Caco-2 (cell line): ENCODE measurements at regions not wholly inside any gene's neighbourhood (a gene's known extent, or its start where the extent isn't known, plus 50 kb on each side); places are given as distances from the start of the nearest gene placed in this dataset.
A peak's percentile ranks its signal among the peaks of the same experiment; 100 is the strongest.
"Not testable (repeated sequence)": the region's sequence is repeated elsewhere in the genome, so short reads cannot be mapped to it uniquely, and the experiment has no call there.

Experiments used
- BruUV-seq: library from RNA; stranded (reverse); fragments of 400-500 nt; replicated peaks from 2 replicates; lab custom pipeline; 2021; lab: Mats Ljungman, UMichigan
- CTCF ChIA-PET: fragments of 300-600 bp; sonication (Branson Sonifier 250); formaldehyde crosslinking; loops from one replicate; lab custom pipeline; 2022; ENCODE audit warnings: antibody characterized with exemption; lab: Charles Lee
- POLR2A ChIA-PET: fragments of 300-600 bp; sonication (Branson Sonifier 250); formaldehyde crosslinking; loops from one replicate; lab custom pipeline; 2022; ENCODE audit warnings: antibody characterized with exemption; lab: Charles Lee
- DNase-seq, 2 experiments: peaks; one replicate each; pipeline versions ENCODE4 v3.0.0 to v3.0.0-alpha.2; 2020 to 2022
- H3K27me3 ChIP-seq: replicated peaks from 2 replicates; pipeline ENCODE4 v1.6.0; 2011; ENCODE audit warnings: low read length; ENCODE audit not compliant: control insufficient read depth, insufficient read depth
- H3K36me3 ChIP-seq: 2 replicates; pipeline ENCODE4 v1.5.1; 2011; ENCODE audit warnings: low read length; ENCODE audit not compliant: control insufficient read depth, insufficient read depth
- H3K4me1 ChIP-seq: fragments of 250-450 bp; sonication (Bioruptor Pico); 2 replicates; pipeline ENCODE4 v1.5.1; 2020; ENCODE audit warnings: mild to moderate bottlenecking
- H3K4me3 ChIP-seq: 2 replicates; pipeline ENCODE4 v1.5.1; 2011; ENCODE audit warnings: low read depth, mild to moderate bottlenecking, control low read depth, low read length
- H3K9me3 ChIP-seq: fragments of 250-450 bp; sonication (Bioruptor Pico); 2 replicates; pipeline ENCODE4 v1.5.1; 2020; ENCODE audit warnings: mild to moderate bottlenecking, moderate library complexity
- H3K27ac Mint-ChIP-seq: one replicate; pipeline ENCODE4 v1.8.0; 2022; ENCODE audit warnings: mixed read lengths; ENCODE audit not compliant: unreplicated experiment
- H3K27me3 Mint-ChIP-seq: one replicate; pipeline ENCODE4 v1.8.0; 2022; ENCODE audit warnings: mixed read lengths; ENCODE audit not compliant: insufficient read depth, unreplicated experiment
- H3K36me3 Mint-ChIP-seq: one replicate; pipeline ENCODE4 v1.8.0; 2022; ENCODE audit warnings: mild to moderate bottlenecking, mixed read lengths; ENCODE audit not compliant: insufficient read depth, unreplicated experiment
- H3K4me1 Mint-ChIP-seq: one replicate; pipeline ENCODE4 v1.8.0; 2022; ENCODE audit warnings: low read depth, mixed read lengths; ENCODE audit not compliant: unreplicated experiment
- H3K4me3 Mint-ChIP-seq: one replicate; pipeline ENCODE4 v1.8.0; 2022; ENCODE audit warnings: mild to moderate bottlenecking, moderate library complexity, mixed read lengths; ENCODE audit not compliant: unreplicated experiment
- H3K9me3 Mint-ChIP-seq: one replicate; pipeline ENCODE4 v1.8.0; 2022; ENCODE audit warnings: mixed read lengths; ENCODE audit not compliant: unreplicated experiment
- CTCF ChIP-seq, 2 experiments: fragments of 200-600 bp in 1 of 2; IDR thresholded peaks; 1 replicate in 1 of 2; 2 replicates in 1 of 2; pipeline versions ENCODE4 v1.5.1 to v1.8.0; 2011 to 2022; ENCODE audit warnings: antibody characterized with exemption in 1 of 2, control low read depth in 1 of 2, inconsistent platforms in 1 of 2, low read depth in 1 of 2, low read length in 1 of 2, mild to moderate bottlenecking in 1 of 2, moderate library complexity in 1 of 2; ENCODE audit not compliant: insufficient read depth in 1 of 2, severe bottlenecking in 1 of 2, unreplicated experiment in 1 of 2
- intact Hi-C: fragments of 100-400 bp; cut with micrococcal nuclease; formaldehyde crosslinking; loops from one replicate; pipeline ENCODE4 v1.10.0; 2022; ENCODE audit not compliant: unreplicated experiment

GRCh38 chr1:57576756-57577155 is 152.9 kb upstream of the DAB1 start:
- H3K4me3 ChIP-seq, result no peak overlapping the region
- Mint-ChIP-seq H3K9me3 (no peaks in the 10 kb centered on the region), H3K27ac (no peak overlapping the region), H3K27me3 (no peaks in the 10 kb centered on the region), H3K4me1 (no peaks in the 10 kb centered on the region), H3K4me3 (no peak overlapping the region), H3K36me3 (no peaks in the 10 kb centered on the region)
- H3K36me3 ChIP-seq, result no peaks in the 10 kb centered on the region
- intact Hi-C loops, result no loop called here
- CTCF ChIA-PET, result no interaction called here
- TF ChIP-seq CTCF (IDR thresholded peaks at IDR 0.05; ENCODE audit: insufficient read depth in 1 of 2, low read depth in 1 of 2, low read length in 1 of 2, severe bottlenecking in 1 of 2, unreplicated experiment in 1 of 2), result no peak
- no peaks in the 10 kb centered on the region for H3K9me3 ChIP-seq
- DNase-seq, result peak; percentile 23 to 44
- POLR2A ChIA-PET, result no interaction called here
- no TSS peak for BruUV-seq
- no peaks in the 10 kb centered on the region for H3K4me1 ChIP-seq
- no peaks in the 10 kb centered on the region for H3K27me3 ChIP-seq

- no peak overlapping the region for H3K27ac Mint-ChIP-seq
- no peak overlapping the region for H3K4me3 Mint-ChIP-seq
- no peaks in the 10 kb centered on the region for H3K27me3 ChIP-seq
- no peaks in the 10 kb centered on the region for H3K9me3 ChIP-seq
- H3K9me3 Mint-ChIP-seq, result no peaks in the 10 kb centered on the region
- TF ChIP-seq CTCF (IDR thresholded peaks at IDR 0.05; ENCODE audit: insufficient read depth in 1 of 2, low read depth in 1 of 2, low read length in 1 of 2, severe bottlenecking in 1 of 2, unreplicated experiment in 1 of 2), result no peak
- CTCF ChIA-PET, result no interaction called here
- H3K4me3 ChIP-seq, result no peak overlapping the region
- DNase-seq, result no peak
- no peaks in the 10 kb centered on the region for H3K4me1 ChIP-seq
- no peaks in the 10 kb centered on the region for H3K36me3 Mint-ChIP-seq
- BruUV-seq, result no TSS peak
- POLR2A ChIA-PET, result no interaction called here
- no peaks in the 10 kb centered on the region for H3K4me1 Mint-ChIP-seq
- no peaks in the 10 kb centered on the region for H3K27me3 Mint-ChIP-seq
- no peaks in the 10 kb centered on the region for H3K36me3 ChIP-seq
- intact Hi-C loops, result no loop called here
These were observed 148.2 kb upstream of the DAB1 start for GRCh38 chr1:57572016-57572415.

- H3K9me3 Mint-ChIP-seq, H3K27ac Mint-ChIP-seq, H3K36me3 ChIP-seq, H3K9me3 ChIP-seq, DNase-seq, CTCF ChIA-PET, H3K4me1 Mint-ChIP-seq, H3K27me3 Mint-ChIP-seq, H3K27me3 ChIP-seq, BruUV-seq, intact Hi-C loops, POLR2A ChIA-PET, H3K4me1 ChIP-seq, H3K4me3 ChIP-seq, H3K36me3 Mint-ChIP-seq, H3K4me3 Mint-ChIP-seq: not testable (repeated sequence)
These were observed 134.2 kb upstream of the DAB1 start for GRCh38 chr1:57558066-57558465.

GRCh38 chr1:57553666-57554065 is 129.8 kb upstream of the DAB1 start:
- Mint-ChIP-seq H3K4me1 (no peaks in the 10 kb centered on the region), H3K9me3 (no peaks in the 10 kb centered on the region), H3K27me3 (peaks cover 10% of the 10 kb centered on the region), H3K27ac (no peak overlapping the region), H3K4me3 (no peak overlapping the region), H3K36me3 (no peaks in the 10 kb centered on the region)
- H3K4me3 ChIP-seq, result no peak overlapping the region
- no peaks in the 10 kb centered on the region for H3K36me3 ChIP-seq
- BruUV-seq, result no TSS peak
- ChIA-PET POLR2A (no interaction called here), CTCF (no interaction called here)
- H3K9me3 ChIP-seq, result no peaks in the 10 kb centered on the region
- no peaks in the 10 kb centered on the region for H3K4me1 ChIP-seq
- no peaks in the 10 kb centered on the region for H3K27me3 ChIP-seq
- DNase-seq, result no peak
- intact Hi-C loops, result no loop called here
- no peak for TF ChIP-seq CTCF (IDR thresholded peaks at IDR 0.05; ENCODE audit: insufficient read depth in 1 of 2, low read depth in 1 of 2, low read length in 1 of 2, severe bottlenecking in 1 of 2, unreplicated experiment in 1 of 2)
